Astrocyte of the spinal cord (primary cell): ENCODE measurements at regions not wholly inside any gene's neighbourhood (a gene's known extent, or its start where the extent isn't known, plus 50 kb on each side); places are given as distances from the start of the nearest gene placed in this dataset.

ENCODE experiments used
- DNase-seq: peaks from one replicate; pipeline ENCODE4 v3.0.0; 2011; ENCODE audit warnings: low read depth, low spot score
- H3K4me3 ChIP-seq: 2 replicates; pipeline ENCODE4 v1.5.1; 2011; ENCODE audit warnings: low read depth, mild to moderate bottlenecking, low read length, moderate library complexity
- in situ Hi-C: cut with HindIII; loops from 2 replicates; pipeline ENCODE4 v1.10.0; 2017; ENCODE audit warnings: low sequenced_read_pairs
- TF ChIP-seq, protein P1 (sequence below): IDR thresholded peaks from 2 replicates; pipeline ENCODE4 v1.5.1; 2012; ENCODE audit warnings: low read depth, mild to moderate bottlenecking, low read length, inconsistent platforms

DNA sequence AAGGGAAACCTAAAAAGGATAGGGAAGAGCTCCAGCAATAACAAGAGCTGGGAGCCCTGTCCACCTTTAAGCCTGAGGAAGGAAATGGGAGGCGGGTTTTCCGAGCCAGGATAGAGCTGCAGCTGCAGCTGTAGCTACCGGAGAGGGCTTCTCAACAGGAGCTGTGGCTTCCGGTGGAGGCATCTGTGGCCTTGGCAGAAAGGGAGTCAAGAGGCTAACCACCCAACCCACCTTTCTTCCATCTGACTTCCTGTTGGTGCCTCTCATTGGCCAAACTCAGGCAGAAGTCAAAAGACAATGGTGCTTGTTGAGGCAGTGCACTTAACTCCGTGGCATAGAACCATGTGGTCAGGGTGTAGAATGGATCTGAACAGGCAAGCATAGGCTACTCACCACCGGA is 313.1 kb upstream of the DAB1 start:
- no peak overlapping the region for H3K4me3 ChIP-seq
- TF ChIP-seq, protein P1, sequence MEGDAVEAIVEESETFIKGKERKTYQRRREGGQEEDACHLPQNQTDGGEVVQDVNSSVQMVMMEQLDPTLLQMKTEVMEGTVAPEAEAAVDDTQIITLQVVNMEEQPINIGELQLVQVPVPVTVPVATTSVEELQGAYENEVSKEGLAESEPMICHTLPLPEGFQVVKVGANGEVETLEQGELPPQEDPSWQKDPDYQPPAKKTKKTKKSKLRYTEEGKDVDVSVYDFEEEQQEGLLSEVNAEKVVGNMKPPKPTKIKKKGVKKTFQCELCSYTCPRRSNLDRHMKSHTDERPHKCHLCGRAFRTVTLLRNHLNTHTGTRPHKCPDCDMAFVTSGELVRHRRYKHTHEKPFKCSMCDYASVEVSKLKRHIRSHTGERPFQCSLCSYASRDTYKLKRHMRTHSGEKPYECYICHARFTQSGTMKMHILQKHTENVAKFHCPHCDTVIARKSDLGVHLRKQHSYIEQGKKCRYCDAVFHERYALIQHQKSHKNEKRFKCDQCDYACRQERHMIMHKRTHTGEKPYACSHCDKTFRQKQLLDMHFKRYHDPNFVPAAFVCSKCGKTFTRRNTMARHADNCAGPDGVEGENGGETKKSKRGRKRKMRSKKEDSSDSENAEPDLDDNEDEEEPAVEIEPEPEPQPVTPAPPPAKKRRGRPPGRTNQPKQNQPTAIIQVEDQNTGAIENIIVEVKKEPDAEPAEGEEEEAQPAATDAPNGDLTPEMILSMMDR: no peak
- in situ Hi-C loops: no loop called here
- DNase-seq: no peak

DNA sequence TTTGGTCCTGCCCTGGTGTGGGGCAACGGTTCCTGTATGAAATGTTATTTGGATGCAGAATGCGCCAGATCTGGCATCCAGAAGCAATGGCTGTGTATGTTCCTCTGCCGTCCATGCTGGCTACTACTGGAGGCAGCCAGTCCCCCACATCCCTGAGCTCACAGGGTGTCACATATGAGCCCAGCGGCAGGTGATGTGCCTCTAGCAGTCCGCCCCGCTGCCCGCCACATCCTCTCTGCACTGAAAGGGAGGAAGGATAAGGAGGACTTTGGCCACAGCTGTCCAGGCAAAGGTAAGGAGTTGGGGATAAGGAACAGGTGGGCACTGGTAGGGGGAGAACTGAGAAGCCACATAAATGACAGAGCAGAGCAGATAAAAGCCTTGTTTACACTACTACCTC is 305.3 kb upstream of the DAB1 start:
- DNase-seq: no peak
- no peak overlapping the region for H3K4me3 ChIP-seq
- in situ Hi-C loops: no loop called here
- TF ChIP-seq, protein P1: no peak

- TF ChIP-seq, protein P1: no peak
- H3K4me3 ChIP-seq: no peak overlapping the region
- in situ Hi-C loops: no loop called here
- no peak for DNase-seq
Measured at GRCh38 chr1:57727121-57727520, 303.3 kb upstream of the DAB1 start.

GRCh38 chr1:57725318-57725717 is 301.5 kb upstream of the DAB1 start:
- no peak for DNase-seq
- in situ Hi-C loops: no loop called here
- TF ChIP-seq, protein P1: no peak
- H3K4me3 ChIP-seq: no peak overlapping the region

DNA sequence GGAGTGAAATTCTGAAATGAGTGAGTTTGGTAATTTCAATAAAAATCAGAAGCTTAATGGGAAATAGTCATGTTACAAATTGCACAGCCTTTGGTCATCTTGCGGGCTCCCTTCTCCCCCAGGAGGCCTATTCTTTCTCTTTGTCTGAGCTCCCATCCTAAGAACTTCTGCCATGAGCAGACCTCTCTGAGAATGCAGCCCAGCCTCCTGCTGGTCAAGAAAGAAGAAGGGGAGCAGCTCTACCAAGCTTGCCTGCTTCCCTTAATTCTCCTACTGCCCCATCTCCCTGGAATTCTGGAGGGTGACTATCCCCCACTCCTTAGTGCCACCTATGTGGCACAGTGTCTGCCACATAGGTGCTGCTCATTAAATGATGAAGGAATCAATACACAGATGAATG is 300.7 kb upstream of the DAB1 start:
- in situ Hi-C loops: no loop called here
- no peak overlapping the region for H3K4me3 ChIP-seq
- DNase-seq: no peak
- TF ChIP-seq, protein P1: no peak

DNA sequence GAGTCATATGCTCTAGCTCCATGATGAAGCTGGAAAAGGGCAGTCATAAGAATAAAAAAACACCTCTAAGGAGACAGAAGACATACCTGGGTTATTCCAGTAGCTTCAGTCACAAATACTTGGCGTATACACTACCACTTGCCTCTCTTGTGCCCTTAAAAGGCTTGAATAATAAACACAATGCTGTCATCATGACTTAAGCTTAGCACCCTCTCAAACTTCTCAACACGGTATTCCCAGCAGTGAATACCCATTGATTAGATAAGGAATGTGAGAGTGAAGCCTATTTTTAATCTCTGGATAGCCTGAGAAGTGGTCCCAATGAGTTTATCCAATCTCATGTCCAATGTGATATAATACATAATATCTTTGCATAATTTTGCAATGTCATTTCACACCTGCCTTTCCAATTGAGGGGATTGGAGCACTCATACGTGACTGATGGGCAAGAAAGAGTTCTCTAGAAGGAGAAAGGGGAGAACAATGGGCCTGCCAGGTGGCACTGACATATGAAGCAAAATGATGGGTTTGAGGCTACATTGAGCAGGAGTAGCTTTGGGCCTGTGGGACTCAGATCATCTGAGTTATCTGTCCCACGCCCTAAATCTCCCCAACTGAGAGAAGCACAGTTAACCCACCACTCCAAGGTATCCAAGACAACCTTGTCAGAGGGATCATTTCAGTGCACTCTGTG is 298.6 kb upstream of the DAB1 start:
- H3K4me3 ChIP-seq: no peak overlapping the region
- in situ Hi-C loops: no loop called here
- DNase-seq: no peak
- TF ChIP-seq, protein P1: no peak
